GM19468 (cell line): ENCODE measurements at regions not wholly inside any gene's neighbourhood (a gene's known extent, or its start where the extent isn't known, plus 50 kb on each side); places are given as distances from the start of the nearest gene placed in this dataset.

ENCODE experiments used
- ATAC-seq: cut with Tn5 transposase; IDR thresholded peaks from one replicate; pipeline ENCODE4 v1.9.1; 2021; ENCODE audit warnings: mild to moderate bottlenecking, moderate library complexity, moderate number of reproducible peaks; ENCODE audit not compliant: unreplicated experiment; ENCODE audit errors: extremely low read depth

DNA sequence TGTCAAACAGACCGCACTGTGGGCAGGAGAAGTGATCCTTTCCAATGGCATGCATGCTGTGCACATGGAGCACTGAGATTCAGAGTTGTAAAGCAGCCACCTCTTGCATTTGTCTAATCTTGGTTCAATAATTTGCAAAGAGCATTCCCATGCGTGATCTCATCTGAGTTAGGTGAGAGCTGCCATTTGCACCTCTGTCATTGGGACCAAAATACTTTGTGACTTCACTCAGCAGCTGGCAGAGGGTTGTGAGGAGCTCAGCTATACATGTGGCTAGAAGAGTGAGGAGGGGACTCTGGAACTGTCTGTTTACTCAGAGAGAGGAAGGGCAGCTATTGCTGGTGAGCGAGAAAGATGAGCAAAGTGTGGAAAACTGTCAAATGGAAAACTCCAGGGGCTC, 265.1 kb upstream of the TNP1 start:
- no peak for ATAC-seq

DNA sequence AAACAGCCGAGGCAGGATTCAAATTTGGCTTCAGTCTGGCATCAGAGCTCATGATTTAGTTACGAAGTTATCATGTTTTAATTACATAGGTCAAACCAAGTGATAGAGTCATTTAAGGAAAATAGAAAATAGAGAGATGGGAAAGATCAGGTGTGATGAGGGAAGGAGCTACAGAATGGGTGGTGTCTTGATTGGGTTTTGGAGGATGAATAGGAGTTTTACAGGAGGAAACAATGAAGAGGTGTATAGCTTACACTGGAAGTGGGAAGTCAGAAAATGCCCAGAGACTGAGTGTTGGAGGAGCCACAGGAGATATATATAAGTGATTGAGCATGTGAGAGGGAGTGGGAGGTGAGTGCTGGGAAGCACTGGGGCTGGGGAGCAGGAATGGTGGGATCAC, 264.2 kb upstream of the TNP1 start:
- no peak for ATAC-seq

- ATAC-seq: no peak
Observed at GRCh38 chr2:217121565-217121964, 261.7 kb upstream of the TNP1 start.

DNA sequence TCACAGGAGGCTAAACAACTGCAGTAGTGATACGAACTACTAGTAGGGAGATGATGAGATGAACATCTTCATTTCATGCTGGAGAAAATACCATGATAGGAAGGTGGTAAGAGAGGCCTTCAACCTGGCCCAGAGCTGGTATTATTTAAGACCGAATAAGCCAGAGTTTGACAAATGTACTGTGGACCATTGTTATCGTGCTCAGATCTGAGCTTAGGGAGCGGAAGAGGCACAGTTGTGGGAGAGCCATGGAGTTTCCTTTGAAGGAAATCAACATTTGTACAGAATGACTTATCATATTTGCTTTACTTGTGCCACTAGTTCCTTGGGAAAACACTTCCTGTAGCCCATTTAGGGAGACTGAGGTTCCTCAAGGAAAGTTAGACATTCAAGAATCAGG, 260.6 kb upstream of the TNP1 start:
- no peak for ATAC-seq

DNA sequence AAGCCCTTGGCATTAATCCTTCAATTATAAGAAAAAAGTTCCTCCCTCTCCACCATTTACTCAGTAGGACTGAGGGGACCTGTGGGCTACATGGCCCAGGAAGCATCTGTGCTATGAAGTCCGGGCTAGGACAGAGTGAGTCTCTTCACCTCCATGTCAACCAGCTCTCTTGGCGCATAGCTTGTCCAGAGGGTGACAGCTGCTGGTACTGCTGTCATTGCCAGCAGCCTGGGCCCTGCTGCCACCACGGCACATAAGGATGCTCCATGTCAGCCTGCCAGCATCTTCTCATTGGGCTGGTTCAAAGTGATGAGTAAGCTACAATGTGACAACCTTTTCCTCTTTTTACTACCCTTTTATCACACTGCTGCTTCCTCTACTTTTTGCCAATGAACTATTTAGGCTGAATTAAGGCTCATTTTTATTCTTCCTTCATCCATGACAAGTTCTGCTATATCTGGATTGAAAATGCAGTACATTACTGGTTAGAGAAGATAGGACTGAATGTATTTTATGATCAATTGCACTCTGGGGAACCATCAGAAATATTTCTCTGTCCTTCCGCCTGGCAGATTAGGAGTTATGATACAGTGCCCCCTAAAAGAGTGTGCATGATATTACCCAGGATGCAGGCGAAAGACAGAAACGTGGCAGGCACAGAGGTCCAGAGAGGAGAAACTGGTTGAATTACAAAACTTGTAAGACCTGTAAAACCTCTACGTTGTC, 258.9 kb upstream of the TNP1 start:
- ATAC-seq: no peak

DNA sequence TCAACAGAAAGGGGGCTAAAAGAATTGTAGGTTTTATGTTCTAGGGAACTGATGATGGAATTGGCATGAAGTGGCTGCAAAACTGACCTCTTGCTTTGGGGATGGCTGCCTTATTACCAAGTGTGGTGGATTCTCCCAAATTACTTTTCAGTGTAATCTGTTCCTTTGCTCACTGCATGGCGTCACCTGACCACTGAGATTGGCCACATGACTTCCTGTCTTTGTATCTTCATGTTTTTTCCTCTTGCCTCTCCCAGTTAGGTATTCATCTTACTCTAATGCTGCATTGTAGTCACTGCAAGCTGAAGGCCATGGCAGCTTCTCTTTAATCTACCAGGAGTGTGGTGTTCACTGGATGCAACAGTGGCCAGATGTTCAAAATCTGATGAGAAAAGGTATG, 257.7 kb upstream of the TNP1 start:
- no peak for ATAC-seq

DNA sequence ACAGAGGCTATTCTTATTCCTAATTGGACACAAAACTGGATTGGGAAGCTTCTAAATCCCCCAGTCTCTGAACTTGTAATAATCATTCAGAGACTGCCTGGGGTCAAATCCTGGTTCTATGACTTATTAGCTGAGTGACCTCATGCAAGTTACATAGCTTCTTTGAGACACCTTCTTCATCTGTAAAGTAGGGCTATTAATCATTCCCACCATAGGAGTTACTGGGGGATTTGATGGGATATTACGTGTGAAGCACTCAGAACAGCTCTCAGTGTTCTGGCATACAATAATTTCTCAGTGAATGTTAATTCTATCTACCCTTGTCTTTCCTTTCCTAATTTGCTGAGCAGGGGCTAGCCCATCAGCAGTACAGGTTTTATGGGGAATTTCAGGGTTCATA, 256.7 kb upstream of the TNP1 start:
- no peak for ATAC-seq

GRCh38 chr2:217114117-217114516, 254.3 kb upstream of the TNP1 start:
- no peak for ATAC-seq

- ATAC-seq: no peak
Observed at GRCh38 chr2:217113491-217113890, 253.6 kb upstream of the TNP1 start.

DNA sequence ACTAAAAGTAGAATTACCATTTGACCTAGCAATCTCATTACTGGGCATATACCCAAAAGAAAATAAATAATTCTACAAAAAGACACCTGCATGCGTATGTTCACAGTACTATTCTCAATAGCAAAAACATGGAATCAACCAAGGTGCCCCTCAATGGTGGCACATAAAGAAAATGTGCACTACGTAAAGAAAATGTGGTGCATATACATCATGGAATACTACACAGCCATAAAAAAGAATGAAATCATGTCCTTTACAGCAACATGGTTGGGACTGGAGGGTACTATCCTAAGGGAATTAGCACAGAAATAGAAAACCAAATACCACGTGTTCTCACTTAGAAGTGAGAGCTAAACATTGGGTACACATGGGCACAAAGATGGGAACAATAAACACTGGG, 250.7 kb upstream of the TNP1 start:
- ATAC-seq: no peak

- no peak for ATAC-seq
Observed at GRCh38 chr2:217108575-217109027, 248.7 kb upstream of the TNP1 start.

DNA sequence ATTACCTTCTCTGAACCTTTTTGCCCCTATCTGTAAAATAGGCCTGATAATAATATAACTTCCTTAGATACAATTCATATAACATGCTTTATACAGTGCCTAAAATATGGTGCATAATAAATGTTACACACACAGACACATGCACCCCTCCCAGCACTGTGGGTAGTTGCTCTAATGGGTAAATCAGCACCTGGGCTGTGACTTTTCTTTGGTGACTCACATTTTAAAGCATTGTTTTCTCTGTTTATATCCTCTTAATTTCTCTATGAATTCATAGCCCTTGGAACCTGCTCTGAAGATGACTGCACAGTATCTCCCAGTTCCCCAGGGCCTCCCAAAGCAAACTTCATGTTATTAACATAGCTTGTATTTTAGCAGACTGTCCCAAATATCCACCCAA, 248.2 kb upstream of the TNP1 start:
- no peak for ATAC-seq

DNA sequence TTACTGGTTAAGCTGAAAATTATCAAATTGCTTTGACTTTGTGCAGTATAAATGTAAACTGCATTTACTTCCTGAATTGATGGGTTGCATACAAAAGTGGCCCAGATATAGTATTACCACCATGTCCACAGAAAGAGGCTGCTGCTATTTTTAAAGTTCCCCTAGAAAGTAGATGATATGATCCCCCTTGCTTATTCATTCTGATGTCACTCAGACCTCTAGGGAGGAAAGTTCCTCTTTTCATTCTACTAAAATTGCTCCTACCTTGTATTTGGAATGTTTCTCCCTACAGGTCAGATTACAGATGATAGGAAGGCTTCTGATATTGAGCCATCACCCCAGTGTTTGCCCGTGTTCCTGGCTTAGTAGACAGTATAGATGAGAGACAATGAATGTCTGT, 247.6 kb upstream of the TNP1 start:
- no peak for ATAC-seq

DNA sequence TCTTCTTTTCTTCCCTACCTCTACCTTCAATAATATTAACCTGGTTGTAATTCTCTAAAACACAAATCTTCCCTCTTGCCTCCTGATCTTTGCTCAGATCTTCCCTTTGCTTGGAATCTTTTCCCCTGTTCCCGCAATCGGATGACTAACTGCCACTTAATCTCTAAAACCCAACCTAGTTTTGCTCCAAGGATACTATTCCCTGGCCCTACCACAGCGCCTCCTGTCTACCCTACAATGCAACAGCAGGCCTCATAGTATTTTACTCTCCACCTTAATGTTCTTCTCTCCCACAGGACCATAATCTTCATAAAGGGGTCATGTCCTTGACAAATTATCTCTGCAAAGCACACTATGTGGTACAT, 246.8 kb upstream of the TNP1 start:
- ATAC-seq: no peak

DNA sequence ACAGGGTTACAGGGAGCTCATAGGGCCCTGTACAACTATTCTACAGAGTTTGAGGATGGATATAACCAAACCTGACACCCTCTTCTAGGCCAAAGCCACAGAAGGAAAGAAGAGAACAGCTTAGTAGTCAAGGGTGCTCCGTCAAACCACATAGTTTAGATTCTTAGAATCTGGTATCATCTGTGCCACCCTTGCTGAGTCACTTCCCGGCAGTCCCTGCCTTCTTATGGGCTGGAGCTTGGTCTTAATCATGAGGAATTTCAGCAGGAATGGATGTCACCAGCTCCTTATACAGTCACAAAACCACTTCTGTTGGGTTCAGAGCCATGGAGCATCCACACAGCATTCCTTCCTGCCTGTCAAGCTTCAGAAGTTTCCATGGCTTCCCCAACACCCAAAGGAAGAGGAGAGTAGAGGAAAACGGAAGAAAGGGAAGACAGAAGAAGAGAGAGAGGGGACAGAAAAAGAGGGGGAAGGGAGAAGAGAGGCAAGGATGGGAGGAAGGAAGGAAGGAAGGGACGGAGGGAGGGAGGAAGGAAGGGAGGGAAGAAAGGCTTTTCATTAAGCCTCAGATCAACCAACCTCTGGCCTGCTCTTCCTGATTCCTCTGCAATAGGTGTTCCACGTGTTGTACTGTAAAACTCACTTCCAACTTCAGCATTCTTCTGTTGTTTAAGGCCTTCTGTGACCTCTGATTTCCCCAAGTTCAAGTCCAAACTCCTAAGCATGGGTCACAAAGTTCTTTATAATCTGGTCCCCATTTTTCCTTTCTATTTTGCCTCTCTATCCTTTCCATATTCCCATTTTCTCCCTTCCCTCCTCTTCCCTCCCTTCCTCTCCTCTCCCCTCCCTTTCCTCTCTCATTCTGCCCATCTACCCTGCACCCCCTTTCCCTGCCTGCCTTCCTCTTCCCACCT, 246.1 kb upstream of the TNP1 start:
- ATAC-seq: no peak

GRCh38 chr2:217103752-217104545, 244.1 kb upstream of the TNP1 start:
- ATAC-seq: no peak

GRCh38 chr2:217102956-217103355, 243.1 kb upstream of the TNP1 start:
- no peak for ATAC-seq

DNA sequence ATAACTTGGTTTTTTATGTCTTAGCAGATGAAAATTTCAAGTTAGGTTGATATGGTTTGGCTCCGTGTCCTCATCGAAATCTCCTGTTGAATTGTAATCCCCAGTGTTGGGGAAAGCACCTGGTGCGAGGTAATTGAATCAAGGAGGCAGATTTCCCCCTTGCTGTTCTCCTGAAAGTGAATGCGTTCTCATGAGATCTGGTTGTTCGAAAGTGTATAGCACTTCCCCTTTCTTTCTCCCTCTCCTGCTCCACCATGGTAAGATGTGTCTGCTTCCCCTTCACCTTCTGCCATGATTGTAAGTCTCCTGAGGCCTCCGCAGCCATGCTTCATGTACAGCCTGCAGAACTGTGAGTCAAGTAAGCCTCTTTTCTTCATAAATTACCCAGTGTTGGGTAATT, 242.1 kb upstream of the TNP1 start:
- ATAC-seq: no peak

DNA sequence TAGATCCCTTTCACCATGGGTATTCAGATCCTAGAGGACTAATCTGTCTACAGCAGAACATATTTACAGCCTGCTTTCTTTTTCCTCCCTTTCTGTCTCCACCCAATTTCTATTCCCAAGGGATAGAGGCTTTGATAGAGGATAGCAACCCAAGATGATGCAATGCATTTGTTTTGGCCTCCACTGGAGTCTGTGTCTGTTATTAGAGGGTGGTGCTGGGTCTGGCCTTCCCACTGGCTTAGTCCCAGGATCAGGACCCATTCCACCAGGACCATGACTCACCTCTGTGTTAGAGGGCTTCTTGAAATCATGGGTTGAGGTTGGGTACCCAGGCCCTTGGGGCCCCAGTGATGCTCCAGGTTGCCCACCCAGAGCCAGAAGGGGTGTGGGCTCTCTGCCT, 239.7 kb upstream of the TNP1 start:
- no peak for ATAC-seq

- ATAC-seq: no peak
Observed at GRCh38 chr2:217098435-217098834, 238.6 kb upstream of the TNP1 start.

DNA sequence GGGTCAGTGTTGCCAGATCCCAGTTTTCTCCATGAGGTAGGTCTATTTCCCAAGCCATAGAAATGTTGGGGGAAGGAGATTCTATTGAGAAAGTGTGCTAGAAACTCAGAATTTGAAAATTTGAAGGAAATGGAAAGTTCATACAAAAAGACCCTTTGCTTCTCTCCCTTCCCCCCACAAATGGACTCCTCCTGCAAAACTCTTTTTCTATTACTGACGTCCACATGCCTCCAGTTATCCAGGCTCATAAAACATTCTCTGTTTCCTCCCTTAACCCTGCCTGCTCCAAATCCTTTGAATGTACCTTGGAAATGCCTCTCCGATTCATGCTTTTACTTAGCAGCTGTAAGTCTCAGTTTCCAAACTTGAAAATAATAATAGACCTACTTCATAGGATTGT, 237.5 kb upstream of the TNP1 start:
- ATAC-seq: no peak
